HUES6 (cell line): ENCODE measurements at regions not wholly inside any gene's neighbourhood (a gene's known extent, or its start where the extent isn't known, plus 50 kb on each side); places are given as distances from the start of the nearest gene placed in this dataset.

Experiments used
- H3K27ac ChIP-seq: 2 replicates; pipeline ENCODE4 v1.7.0; 2013; ENCODE audit warnings: low read depth, mild to moderate bottlenecking, low read length, inconsistent platforms
- H3K27me3 ChIP-seq: 2 replicates; pipeline ENCODE4 v1.6.1; 2013; ENCODE audit warnings: low read length; ENCODE audit not compliant: control insufficient read depth, insufficient read depth
- H3K36me3 ChIP-seq: 2 replicates; pipeline ENCODE4 v1.6.1; 2013; ENCODE audit warnings: low read length; ENCODE audit not compliant: control insufficient read depth, insufficient read depth
- H3K4me1 ChIP-seq: 2 replicates; pipeline ENCODE4 v1.6.1; 2013; ENCODE audit warnings: low read length; ENCODE audit not compliant: control insufficient read depth, insufficient read depth
- H3K4me3 ChIP-seq: 2 replicates; pipeline ENCODE4 v1.5.1; 2013; ENCODE audit warnings: low read depth, low read length
- H3K9ac ChIP-seq: one replicate; pipeline ENCODE4 v1.6.1; 2013; ENCODE audit warnings: mild to moderate bottlenecking, low read length
- H3K9me3 ChIP-seq: 2 replicates; pipeline ENCODE4 v1.6.1; 2013; ENCODE audit warnings: low read depth, low read length; ENCODE audit not compliant: control insufficient read depth, insufficient read depth

DNA sequence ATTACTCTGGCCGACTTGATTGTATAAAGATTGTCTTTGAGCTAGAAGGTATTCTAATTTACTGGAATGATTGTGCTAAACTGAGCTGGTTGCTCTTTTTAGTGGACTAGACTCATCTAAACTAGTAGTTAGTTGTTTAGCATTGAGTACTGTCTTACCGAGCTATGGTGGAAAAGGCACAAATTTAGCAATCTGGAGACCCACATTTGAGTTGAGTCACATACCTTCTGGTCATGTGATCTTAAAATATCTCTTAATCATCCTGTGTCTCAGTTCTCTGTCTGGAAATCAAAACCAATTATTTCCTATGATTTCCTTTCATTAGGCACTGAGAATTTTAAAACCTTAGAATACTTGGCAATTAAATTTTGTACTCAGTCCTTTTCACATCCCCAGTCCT, 349.5 kb downstream of the IRS2 start:
- Histone ChIP-seq H3K4me3 (no peak overlapping the region), H3K27ac (no peak overlapping the region), H3K9me3 (peaks cover 15% of the 10 kb centered on the region), H3K9ac (no peak overlapping the region), H3K4me1 (no peaks in the 10 kb centered on the region), H3K27me3 (no peaks in the 10 kb centered on the region), H3K36me3 (no peaks in the 10 kb centered on the region)

- Histone ChIP-seq H3K4me1 (no peaks in the 10 kb centered on the region), H3K9ac (no peak overlapping the region), H3K27me3 (no peaks in the 10 kb centered on the region), H3K9me3 (peaks cover 21% of the 10 kb centered on the region), H3K4me3 (no peak overlapping the region), H3K36me3 (no peaks in the 10 kb centered on the region), H3K27ac (no peak overlapping the region)
These were observed 350.2 kb downstream of the IRS2 start for GRCh38 chr13:109436055-109436622.

DNA sequence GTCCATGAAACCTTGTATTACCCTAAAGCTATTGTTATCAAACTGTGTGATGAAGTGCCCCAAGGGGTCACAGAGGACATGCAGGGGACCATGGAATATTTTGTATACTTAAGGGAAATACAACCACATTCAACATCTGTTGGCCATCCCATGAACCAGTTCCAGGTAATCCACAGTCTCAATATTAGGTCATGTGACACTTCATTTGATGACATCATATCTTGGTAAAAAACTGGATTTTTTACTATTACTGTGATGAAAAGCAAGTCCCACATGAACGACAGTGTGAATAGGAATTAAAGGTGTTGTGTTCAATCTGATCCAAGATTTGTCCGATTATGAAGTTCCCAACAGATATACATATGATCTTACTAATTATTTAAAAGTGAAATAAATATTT, 355.2 kb downstream of the IRS2 start:
- Histone ChIP-seq H3K4me1 (no peaks in the 10 kb centered on the region), H3K4me3 (no peak overlapping the region), H3K27me3 (no peaks in the 10 kb centered on the region), H3K9ac (no peak overlapping the region), H3K9me3 (peaks cover 27% of the 10 kb centered on the region), H3K27ac (no peak overlapping the region), H3K36me3 (no peaks in the 10 kb centered on the region)

DNA sequence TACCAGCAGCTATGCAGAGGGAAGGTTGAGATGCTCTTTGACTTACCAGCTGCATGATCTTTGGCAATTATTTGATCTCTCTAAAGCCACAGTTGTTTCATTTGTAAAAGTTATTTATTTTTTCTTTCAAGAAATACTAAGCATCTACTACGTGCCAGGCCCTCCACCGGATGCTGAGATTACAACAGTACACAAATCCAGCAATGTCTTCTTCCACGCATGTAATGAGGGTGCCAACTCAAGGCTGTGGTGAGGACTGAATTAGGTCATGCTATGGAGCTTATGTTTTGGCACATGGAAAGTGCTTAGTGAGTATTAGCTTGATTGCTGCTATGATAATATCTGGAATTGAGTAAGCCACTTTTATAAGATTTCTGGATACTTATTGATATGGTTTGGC, 358.2 kb downstream of the IRS2 start:
- H3K27me3 ChIP-seq: no peaks in the 10 kb centered on the region
- no peak overlapping the region for H3K4me3 ChIP-seq
- no peak overlapping the region for H3K27ac ChIP-seq
- peaks cover 26% of the 10 kb centered on the region for H3K9me3 ChIP-seq
- no peaks in the 10 kb centered on the region for H3K4me1 ChIP-seq
- H3K9ac ChIP-seq: no peak overlapping the region
- no peaks in the 10 kb centered on the region for H3K36me3 ChIP-seq

DNA sequence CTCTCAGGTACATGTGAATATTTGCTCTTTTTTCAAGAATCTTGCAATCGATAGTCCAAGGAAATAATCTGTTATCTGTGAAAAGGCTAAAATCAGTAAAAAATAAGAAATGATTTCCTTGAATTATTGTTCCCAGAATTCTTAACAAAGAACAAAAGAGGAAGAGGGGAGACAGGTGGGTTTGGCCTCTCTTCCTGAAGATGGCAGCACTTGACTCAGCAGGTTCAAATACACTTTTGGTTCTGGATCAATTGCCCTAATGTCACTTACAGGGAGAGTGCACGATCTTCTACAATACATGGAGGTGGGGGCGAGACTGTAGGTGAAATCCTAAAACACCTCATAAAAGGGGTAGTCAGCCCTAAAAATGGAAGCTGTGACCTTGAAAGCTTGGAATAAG, 358.7 kb downstream of the IRS2 start:
- peaks cover 22% of the 10 kb centered on the region for H3K9me3 ChIP-seq
- no peak overlapping the region for H3K27ac ChIP-seq
- no peaks in the 10 kb centered on the region for H3K27me3 ChIP-seq
- no peak overlapping the region for H3K4me3 ChIP-seq
- H3K9ac ChIP-seq: no peak overlapping the region
- H3K4me1 ChIP-seq: no peaks in the 10 kb centered on the region
- H3K36me3 ChIP-seq: no peaks in the 10 kb centered on the region

GRCh38 chr13:109427148-109427547, 359.2 kb downstream of the IRS2 start:
- no peaks in the 10 kb centered on the region for H3K27me3 ChIP-seq
- no peaks in the 10 kb centered on the region for H3K36me3 ChIP-seq
- no peaks in the 10 kb centered on the region for H3K4me1 ChIP-seq
- H3K9me3 ChIP-seq: peaks cover 17% of the 10 kb centered on the region
- no peak overlapping the region for H3K4me3 ChIP-seq
- no peak overlapping the region for H3K27ac ChIP-seq
- no peak overlapping the region for H3K9ac ChIP-seq

- Histone ChIP-seq H3K4me1 (no peaks in the 10 kb centered on the region), H3K36me3 (no peaks in the 10 kb centered on the region), H3K4me3 (no peak overlapping the region), H3K27me3 (no peaks in the 10 kb centered on the region), H3K9me3 (peaks cover 12% of the 10 kb centered on the region), H3K27ac (no peak overlapping the region), H3K9ac (no peak overlapping the region)
These were observed 359.7 kb downstream of the IRS2 start for GRCh38 chr13:109426690-109426990.

GRCh38 chr13:109425821-109426689, 360.3 kb downstream of the IRS2 start:
- no peak overlapping the region for H3K9ac ChIP-seq
- peaks cover 8% of the 10 kb centered on the region for H3K9me3 ChIP-seq
- H3K4me3 ChIP-seq: no peak overlapping the region

DNA sequence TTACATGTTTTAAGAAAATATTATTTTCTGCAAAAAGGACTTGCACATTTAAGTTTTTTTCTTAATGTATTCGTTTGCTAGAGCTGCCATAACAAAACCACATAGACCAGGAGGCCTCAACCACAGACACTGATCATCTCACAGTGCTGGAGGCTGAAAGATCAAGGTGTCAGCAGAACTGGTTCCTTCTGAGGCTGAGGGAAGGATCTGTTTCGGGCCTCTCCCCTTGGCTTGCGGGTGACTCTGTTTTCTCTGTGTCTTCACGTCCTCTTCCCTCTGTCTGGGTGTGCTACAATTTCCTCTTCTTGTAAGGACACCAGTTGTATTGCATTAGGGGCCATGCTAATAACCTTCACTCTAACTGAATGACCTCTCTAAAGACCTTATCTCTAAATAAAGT, 364.2 kb downstream of the IRS2 start:
- Histone ChIP-seq H3K36me3 (no peaks in the 10 kb centered on the region), H3K4me1 (no peaks in the 10 kb centered on the region), H3K9me3 (no peaks in the 10 kb centered on the region), H3K27me3 (no peaks in the 10 kb centered on the region), H3K9ac (no peak overlapping the region), H3K4me3 (no peak overlapping the region), H3K27ac (no peak overlapping the region)

More at GRCh38 chr13:109425821-109426689, 360.3 kb downstream of the IRS2 start:
- Histone ChIP-seq H3K27ac (no peak overlapping the region), H3K27me3 (no peaks in the 10 kb centered on the region), H3K4me1 (no peaks in the 10 kb centered on the region), H3K36me3 (no peaks in the 10 kb centered on the region)

DNA sequence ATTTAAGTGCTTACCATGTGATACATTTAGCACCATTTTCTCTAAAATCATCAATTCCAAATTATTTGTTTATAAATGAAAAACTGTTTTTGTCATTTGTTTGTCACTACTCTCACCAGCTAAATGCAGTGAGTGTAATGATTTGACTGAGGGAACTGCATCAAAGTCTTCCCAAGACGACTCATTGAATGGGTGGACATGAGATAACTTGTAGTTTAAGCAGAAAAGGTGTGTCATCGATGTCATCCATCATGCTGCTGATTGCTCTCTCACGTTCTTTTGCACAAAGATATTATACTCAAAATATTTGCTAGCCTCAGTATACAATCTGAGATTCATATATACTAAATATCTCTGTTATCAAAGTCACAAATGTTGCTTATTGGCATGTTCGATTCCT, 366.5 kb downstream of the IRS2 start:
- Histone ChIP-seq H3K27ac (no peak overlapping the region), H3K4me1 (no peaks in the 10 kb centered on the region), H3K9me3 (no peaks in the 10 kb centered on the region), H3K9ac (no peak overlapping the region), H3K4me3 (no peak overlapping the region), H3K27me3 (no peaks in the 10 kb centered on the region), H3K36me3 (no peaks in the 10 kb centered on the region)

GRCh38 chr13:109418111-109418510, 368.3 kb downstream of the IRS2 start:
- Histone ChIP-seq H3K27ac (no peak overlapping the region), H3K36me3 (no peaks in the 10 kb centered on the region), H3K9me3 (no peaks in the 10 kb centered on the region), H3K4me1 (no peaks in the 10 kb centered on the region), H3K9ac (no peak overlapping the region), H3K4me3 (no peak overlapping the region), H3K27me3 (no peaks in the 10 kb centered on the region)
